ENCODE measurements at regions not wholly inside any gene's neighbourhood (a gene's known extent, or its start where the extent isn't known, plus 50 kb on each side); places are given as distances from the start of the nearest gene placed in this dataset.
"Not testable (repeated sequence)": the region's sequence is repeated elsewhere in the genome, so short reads cannot be mapped to it uniquely, and the experiment has no call there.

GRCh38 chr12:75855360-75855759, 176.2 kb downstream of the PHLDA1 start:
- Histone ChIP-seq H3K4me1 (peaks cover 0 to 9% (median 0%) of the 10 kb centered on the region in 6 donors), H3K4me3 (no peak overlapping the region), H3K27ac (no peak overlapping the region), H3K27me3 (replicated peaks in 1 of 7) (peaks cover 0 to 14% (median 0%) of the 10 kb centered on the region in 7 donors), H3K9me3 (no peaks in the 10 kb centered on the region), H3K36me3 (no peaks in the 10 kb centered on the region)
- no peak for TF ChIP-seq POLR2AphosphoS5 (IDR thresholded peaks at IDR 0.05)
- TF ChIP-seq CTCF (IDR thresholded peaks at IDR 0.05 in 8 of 11, conservative IDR thresholded peaks at IDR 0.05 in 3 of 11) = no peak
- TF ChIP-seq POLR2A (IDR thresholded peaks at IDR 0.05) = no peak
- 90 to 98% (median 95%) methylated on average over 2 of the region's 2 CpGs for WGBS, 5 donors
- no peak for DNase-seq
- intact Hi-C loops (cut with DNase I; ENCODE audit: low total_unique reads) = no loop called here

GRCh38 chr12:75854681-75855309, 176.8 kb downstream of the PHLDA1 start:
- Histone ChIP-seq H3K4me1 (peaks cover 0 to 9% (median 0%) of the 10 kb centered on the region in 6 donors), H3K27me3 (replicated peaks in 1 of 7) (peaks cover 0 to 14% (median 0%) of the 10 kb centered on the region in 7 donors), H3K36me3 (no peaks in the 10 kb centered on the region), H3K4me3 (no peak overlapping the region), H3K27ac (no peak overlapping the region), H3K9me3 (no peaks in the 10 kb centered on the region)
- intact Hi-C loops (cut with DNase I; ENCODE audit: low total_unique reads) = no loop called here
- no peak for DNase-seq
- WGBS, 5 donors = 70 to 77% (median 71%) methylated on average over 4 of the region's 4 CpGs
- TF ChIP-seq POLR2AphosphoS5 (IDR thresholded peaks at IDR 0.05) = no peak
- no peak for TF ChIP-seq POLR2A (IDR thresholded peaks at IDR 0.05)
- no peak for TF ChIP-seq CTCF (IDR thresholded peaks at IDR 0.05 in 8 of 11, conservative IDR thresholded peaks at IDR 0.05 in 3 of 11)

GRCh38 chr12:75854137-75854536, 177.4 kb downstream of the PHLDA1 start:
- H3K36me3 ChIP-seq; intact Hi-C loops (cut with DNase I; ENCODE audit: low total_unique reads); H3K4me1 ChIP-seq; DNase-seq; H3K27ac ChIP-seq; H3K4me3 ChIP-seq; H3K9me3 ChIP-seq: not testable (repeated sequence)
- WGBS, 5 donors = 93 to 98% (median 94%) methylated on average over 5 of the region's 5 CpGs
- peaks cover 0 to 14% (median 0%) of the 10 kb centered on the region in 7 donors for H3K27me3 ChIP-seq (replicated peaks in 1 of 7)

- 22 to 67% (median 53%) methylated on average over 2 of the region's 2 CpGs for WGBS, 5 donors
- H3K27me3 ChIP-seq (replicated peaks in 1 of 7) = peaks cover 0 to 14% (median 0%) of the 10 kb centered on the region in 7 donors
- intact Hi-C loops (cut with DNase I; ENCODE audit: low total_unique reads) = no loop called here
- peaks cover 0 to 9% (median 0%) of the 10 kb centered on the region in 6 donors for H3K4me1 ChIP-seq
- no peaks in the 10 kb centered on the region for H3K9me3 ChIP-seq
- no peak overlapping the region for H3K4me3 ChIP-seq
- H3K36me3 ChIP-seq = no peaks in the 10 kb centered on the region
- TF ChIP-seq POLR2A (IDR thresholded peaks at IDR 0.05) (no peak), POLR2AphosphoS5 (IDR thresholded peaks at IDR 0.05) (no peak), CTCF (IDR thresholded peaks at IDR 0.05 in 8 of 11, conservative IDR thresholded peaks at IDR 0.05 in 3 of 11) (no peak)
- no peak for DNase-seq
- no peak overlapping the region for H3K27ac ChIP-seq
Observed at GRCh38 chr12:75853626-75854025, 177.9 kb downstream of the PHLDA1 start.

Measured in spleen (tissue), 11 donors.